Gastroesophageal sphincter (tissue), 4 donors: ENCODE measurements at regions not wholly inside any gene's neighbourhood (a gene's known extent, or its start where the extent isn't known, plus 50 kb on each side); places are given as distances from the start of the nearest gene placed in this dataset.

Experiments
- ATAC-seq: fragments of 150-250 bp; one replicate; pipeline ENCODE4 v1.9.1; 2016; ENCODE audit warnings: mild to moderate bottlenecking, moderate library complexity
- H3K27ac ChIP-seq, 4 donors: fragments of 200-600 bp; sonication (generic) in 3 of 4; 1 replicate in 3 of 4; 2 replicates in 1 of 4; pipeline ENCODE4 v1.5.1; 2016 to 2019
- H3K27me3 ChIP-seq: fragments of 200-600 bp; sonication (generic); one replicate; pipeline ENCODE4 v1.5.1; 2019
- H3K36me3 ChIP-seq, 2 donors: fragments of 200-600 bp; sonication (generic); one replicate each; pipeline ENCODE4 v1.5.1; 2019; ENCODE audit warnings: control low read depth in 1 of 2
- H3K4me1 ChIP-seq, 3 donors: fragments of 200-600 bp; sonication (generic); 1 replicate in 2 of 3; 2 replicates in 1 of 3; pipeline ENCODE4 v1.5.1; 2016 to 2019; ENCODE audit warnings: control low read depth in 2 of 3
- H3K4me3 ChIP-seq, 2 donors: fragments of 200-600 bp; sonication (generic); one replicate each; pipeline ENCODE4 v1.5.1; 2019; ENCODE audit warnings: mild to moderate bottlenecking in 1 of 2, moderate library complexity in 1 of 2
- H3K9me3 ChIP-seq, 3 donors: fragments of 200-600 bp; sonication (generic); one replicate each; pipeline ENCODE4 v1.5.1; 2017 to 2019; ENCODE audit warnings: control low read depth in 2 of 3
- EP300 ChIP-seq: sonication (generic); formaldehyde crosslinking; IDR thresholded peaks from one replicate; pipeline ENCODE4 v1.6.1; 2017; ENCODE audit warnings: antibody characterized with exemption, mild to moderate bottlenecking
- POLR2A ChIP-seq, 2 donors: fragments of 450-650 bp; IDR thresholded peaks; one replicate each; pipeline ENCODE4 v1.6.1; 2017; ENCODE audit warnings: antibody characterized with exemption in 2 of 2, mild to moderate bottlenecking in 2 of 2, moderate library complexity in 1 of 2
- POLR2AphosphoS5 ChIP-seq: sonication (generic); formaldehyde crosslinking; IDR thresholded peaks from one replicate; pipeline ENCODE4 v1.6.1; 2017; ENCODE audit warnings: antibody characterized with exemption
- WGBS, 2 donors: methylation state at CpG; one replicate each; pipeline ENCODE4 v1.1.5; 2018; ENCODE audit warnings: low coverage in 1 of 2; 5-methylcytosine and 5-hydroxymethylcytosine counted together
- TF ChIP-seq, protein P1 (sequence below), 4 experiments: fragments of 200-600 bp in 2 of 4; fragments of 450-650 bp in 2 of 4; sonication (generic) in 1 of 4; IDR thresholded peaks; one replicate each; pipeline ENCODE4 v1.5.1; 2017 to 2019; ENCODE audit warnings: antibody characterized with exemption in 4 of 4, mild to moderate bottlenecking in 2 of 4, moderate library complexity in 2 of 4

DNA sequence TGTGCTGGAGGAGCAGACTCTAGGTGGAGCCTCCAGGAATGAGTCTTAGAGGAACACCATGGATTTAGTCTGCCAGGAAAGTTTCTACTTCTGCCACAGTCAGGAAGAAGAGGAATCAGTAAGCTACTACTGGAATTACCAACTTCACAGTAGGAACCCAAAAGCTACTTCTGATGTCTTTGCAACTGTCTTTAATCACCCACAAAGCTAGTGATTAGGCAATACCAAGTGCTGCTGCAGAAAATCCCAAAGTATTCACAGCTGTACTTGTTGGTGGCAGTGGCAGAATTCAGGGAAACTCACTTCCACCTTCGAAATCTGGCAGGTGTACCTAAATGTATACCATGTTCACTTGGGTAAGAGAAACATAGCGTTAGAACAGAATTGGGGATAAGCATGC, 264.5 kb upstream of the SORL1-AS1 start:
- Histone ChIP-seq H3K36me3 (no peaks in the 10 kb centered on the region), H3K4me3 (no peak overlapping the region), H3K27me3 (no peaks in the 10 kb centered on the region), H3K9me3 (no peaks in the 10 kb centered on the region), H3K4me1 (peaks cover 3 to 29% (median 10%) of the 10 kb centered on the region in 3 donors), H3K27ac (peak overlapping the region in 1 of 4 donors; percentile 78)
- TF ChIP-seq, protein P1, sequence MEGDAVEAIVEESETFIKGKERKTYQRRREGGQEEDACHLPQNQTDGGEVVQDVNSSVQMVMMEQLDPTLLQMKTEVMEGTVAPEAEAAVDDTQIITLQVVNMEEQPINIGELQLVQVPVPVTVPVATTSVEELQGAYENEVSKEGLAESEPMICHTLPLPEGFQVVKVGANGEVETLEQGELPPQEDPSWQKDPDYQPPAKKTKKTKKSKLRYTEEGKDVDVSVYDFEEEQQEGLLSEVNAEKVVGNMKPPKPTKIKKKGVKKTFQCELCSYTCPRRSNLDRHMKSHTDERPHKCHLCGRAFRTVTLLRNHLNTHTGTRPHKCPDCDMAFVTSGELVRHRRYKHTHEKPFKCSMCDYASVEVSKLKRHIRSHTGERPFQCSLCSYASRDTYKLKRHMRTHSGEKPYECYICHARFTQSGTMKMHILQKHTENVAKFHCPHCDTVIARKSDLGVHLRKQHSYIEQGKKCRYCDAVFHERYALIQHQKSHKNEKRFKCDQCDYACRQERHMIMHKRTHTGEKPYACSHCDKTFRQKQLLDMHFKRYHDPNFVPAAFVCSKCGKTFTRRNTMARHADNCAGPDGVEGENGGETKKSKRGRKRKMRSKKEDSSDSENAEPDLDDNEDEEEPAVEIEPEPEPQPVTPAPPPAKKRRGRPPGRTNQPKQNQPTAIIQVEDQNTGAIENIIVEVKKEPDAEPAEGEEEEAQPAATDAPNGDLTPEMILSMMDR (IDR thresholded peaks at IDR 0.05), result no peak
- no peak for TF ChIP-seq POLR2AphosphoS5
- no peak for TF ChIP-seq EP300
- TF ChIP-seq POLR2A (IDR thresholded peaks at IDR 0.05), result no peak
- WGBS, 2 donors, result 88% methylated on average over 2 of the region's 2 CpGs; no CpG with 5 or more reads in 1 of the 2 donors
- ATAC-seq, result no peak

GRCh38 chr11:121716060-121716459, 263.3 kb upstream of the SORL1-AS1 start:
- 26 to 60% methylated on average over 4 of the region's 4 CpGs for WGBS, 2 donors
- Histone ChIP-seq H3K36me3 (no peaks in the 10 kb centered on the region), H3K9me3 (no peaks in the 10 kb centered on the region), H3K27me3 (no peaks in the 10 kb centered on the region), H3K4me1 (peaks cover 3 to 28% (median 4%) of the 10 kb centered on the region in 3 donors), H3K4me3 (no peak overlapping the region), H3K27ac (peak overlapping the region; percentile 68 to 88 (median 81))
- TF ChIP-seq EP300, result no peak
- peak; percentile 60 for TF ChIP-seq POLR2AphosphoS5
- TF ChIP-seq POLR2A (IDR thresholded peaks at IDR 0.05), result no peak
- TF ChIP-seq, protein P1 (IDR thresholded peaks at IDR 0.05), result peak in 1 of 4 experiments; percentile 17
- ATAC-seq, result peak; percentile 80

- Histone ChIP-seq H3K27ac (peak overlapping the region; percentile 68 to 84 (median 76)), H3K27me3 (no peaks in the 10 kb centered on the region), H3K4me3 (no peak overlapping the region), H3K9me3 (no peaks in the 10 kb centered on the region), H3K36me3 (no peaks in the 10 kb centered on the region), H3K4me1 (peaks cover 3 to 28% (median 4%) of the 10 kb centered on the region in 3 donors)
- 26 to 46% methylated on average over 2 to 4 of the region's 4 CpGs for WGBS, 2 donors
- ATAC-seq, result peak; percentile 77
- TF ChIP-seq POLR2AphosphoS5 (peak; percentile 33), POLR2A (IDR thresholded peaks at IDR 0.05) (no peak)
Measured at GRCh38 chr11:121715405-121715804, 262.6 kb upstream of the SORL1-AS1 start.

DNA sequence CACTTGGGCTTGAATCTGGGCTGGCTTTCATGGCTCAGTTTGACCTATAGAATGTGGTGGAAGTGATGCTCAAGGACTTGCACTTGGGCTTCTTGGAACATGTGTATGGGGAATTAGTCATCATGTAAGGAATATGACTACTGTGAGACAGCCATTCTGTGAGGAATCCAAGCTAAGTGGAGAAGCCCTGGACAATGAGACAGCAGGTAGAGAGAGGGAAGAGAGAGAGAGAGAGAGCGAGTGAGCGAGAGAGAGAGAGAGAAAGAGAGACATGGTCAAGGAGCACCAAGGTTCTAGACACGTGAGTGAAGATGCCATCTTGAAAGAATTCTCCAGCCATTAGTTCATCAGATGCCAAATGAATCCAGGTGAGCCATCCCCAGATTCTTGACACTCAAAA, 261.6 kb upstream of the SORL1-AS1 start:
- Histone ChIP-seq H3K9me3 (no peaks in the 10 kb centered on the region), H3K27me3 (no peaks in the 10 kb centered on the region), H3K4me3 (no peak overlapping the region), H3K27ac (peak overlapping the region; percentile 68 to 84 (median 76)), H3K4me1 (peaks cover 3 to 28% (median 4%) of the 10 kb centered on the region in 3 donors), H3K36me3 (no peaks in the 10 kb centered on the region)
- no peak for ATAC-seq
- TF ChIP-seq EP300, result no peak
- no peak for TF ChIP-seq POLR2AphosphoS5
- no peak for TF ChIP-seq POLR2A (IDR thresholded peaks at IDR 0.05)
- TF ChIP-seq, protein P1 (IDR thresholded peaks at IDR 0.05), result no peak
- 88 to 94% methylated on average over 3 of the region's 3 CpGs for WGBS, 2 donors

- no peak for ATAC-seq
- H3K9me3 ChIP-seq, result no peaks in the 10 kb centered on the region
- H3K27me3 ChIP-seq, result no peaks in the 10 kb centered on the region
- H3K4me3 ChIP-seq, result no peak overlapping the region
- no peaks in the 10 kb centered on the region for H3K36me3 ChIP-seq
- peaks cover 3 to 28% (median 4%) of the 10 kb centered on the region in 3 donors for H3K4me1 ChIP-seq
- peak overlapping the region in 2 of 4 donors; percentile 17 to 44 for H3K27ac ChIP-seq
- no peak for TF ChIP-seq POLR2A (IDR thresholded peaks at IDR 0.05)
- 36% methylated on average over 1 of the region's 1 CpG for WGBS, 2 donors
Measured at GRCh38 chr11:121711939-121712338, 259.2 kb upstream of the SORL1-AS1 start.

GRCh38 chr11:121711236-121711635, 258.5 kb upstream of the SORL1-AS1 start:
- Histone ChIP-seq H3K27ac (no peak overlapping the region), H3K36me3 (no peaks in the 10 kb centered on the region), H3K4me1 (peaks cover 1 to 22% (median 4%) of the 10 kb centered on the region in 3 donors), H3K4me3 (no peak overlapping the region), H3K27me3 (no peaks in the 10 kb centered on the region), H3K9me3 (no peaks in the 10 kb centered on the region)
- 70 to 85% methylated on average over 2 of the region's 2 CpGs for WGBS, 2 donors
- no peak for TF ChIP-seq POLR2AphosphoS5
- TF ChIP-seq POLR2A (IDR thresholded peaks at IDR 0.05), result no peak
- no peak for TF ChIP-seq EP300
- TF ChIP-seq, protein P1 (IDR thresholded peaks at IDR 0.05), result no peak
- no peak for ATAC-seq
